Activated T-cell treated with anti-CD3 and anti-CD28 coated beads for 4 hours (primary cell): ENCODE measurements at regions not wholly inside any gene's neighbourhood (a gene's known extent, or its start where the extent isn't known, plus 50 kb on each side); places are given as distances from the start of the nearest gene placed in this dataset.

Experiments used
- DNase-seq: peaks from one replicate; pipeline ENCODE4 v3.0.0-alpha.2; 2020

DNA sequence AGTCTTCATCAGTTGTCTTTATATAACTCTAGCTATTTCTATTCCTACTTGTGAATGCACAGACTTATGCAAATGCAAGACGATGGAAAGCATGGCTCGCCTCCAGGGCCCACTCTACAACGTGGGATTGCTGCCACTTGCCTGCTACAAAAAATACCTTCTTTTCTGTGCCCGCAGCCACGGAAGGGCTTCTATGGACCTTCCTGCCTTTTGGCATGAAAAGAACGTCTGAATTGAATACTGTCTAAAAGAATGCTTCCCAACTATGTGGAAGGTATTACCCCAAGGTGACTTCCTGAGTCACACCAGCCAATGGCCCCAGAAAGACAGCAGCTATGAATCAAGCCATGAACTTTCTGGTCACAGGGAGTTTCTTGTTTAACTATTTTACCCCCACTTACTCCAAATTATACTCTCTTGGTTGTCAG, 261.2 kb downstream of the HIVEP2 start:
- DNase-seq, result no peak

DNA sequence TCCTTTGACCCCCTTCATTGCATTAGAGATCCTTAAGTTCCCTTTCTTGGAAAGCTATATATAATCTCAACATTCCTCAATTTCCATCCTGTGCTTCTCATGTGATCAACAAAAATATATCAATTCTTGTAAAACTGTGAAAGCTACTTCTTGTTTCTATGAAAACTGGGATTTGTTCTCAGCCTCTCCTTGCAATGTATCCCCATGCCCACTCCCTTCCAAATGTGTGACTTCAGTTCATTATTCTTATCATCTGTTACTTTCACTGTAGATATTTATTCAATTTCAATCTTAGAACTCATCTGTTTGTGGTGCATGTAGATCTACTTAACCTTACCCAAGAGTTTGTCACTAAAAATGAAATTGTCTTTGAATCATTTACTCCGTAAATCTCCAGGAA, 260.6 kb downstream of the HIVEP2 start:
- no peak for DNase-seq

DNA sequence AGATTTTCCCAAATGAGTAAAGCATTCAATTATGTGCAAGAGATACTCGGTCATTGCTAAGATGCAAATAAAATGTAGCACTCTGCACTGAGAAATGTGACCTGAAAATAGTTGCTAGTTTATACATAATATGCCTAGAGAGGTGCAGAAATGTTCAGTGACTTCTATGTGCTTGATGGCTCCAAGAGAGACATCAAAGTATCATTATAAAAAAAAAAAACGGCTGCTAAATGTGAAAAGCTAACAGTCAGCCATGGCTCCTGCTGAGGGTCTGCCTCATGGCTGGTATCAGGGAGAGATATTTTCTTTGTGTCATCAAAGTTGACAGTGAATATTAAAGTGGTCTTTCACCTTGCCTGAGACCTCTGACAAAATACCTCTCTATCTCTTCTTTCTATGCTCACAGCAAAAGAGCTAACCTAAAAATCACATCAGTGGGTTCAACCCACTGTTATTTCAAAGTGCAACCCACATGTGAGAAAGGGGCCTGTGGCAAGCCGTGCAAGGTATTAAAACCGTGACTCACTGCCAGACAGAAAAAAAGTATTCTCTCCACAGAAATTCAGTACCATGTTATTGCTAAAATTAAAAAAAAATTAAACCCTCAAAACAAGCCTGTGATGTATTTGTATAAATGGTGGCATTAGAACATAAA, 259.0 kb downstream of the HIVEP2 start:
- no peak for DNase-seq

DNA sequence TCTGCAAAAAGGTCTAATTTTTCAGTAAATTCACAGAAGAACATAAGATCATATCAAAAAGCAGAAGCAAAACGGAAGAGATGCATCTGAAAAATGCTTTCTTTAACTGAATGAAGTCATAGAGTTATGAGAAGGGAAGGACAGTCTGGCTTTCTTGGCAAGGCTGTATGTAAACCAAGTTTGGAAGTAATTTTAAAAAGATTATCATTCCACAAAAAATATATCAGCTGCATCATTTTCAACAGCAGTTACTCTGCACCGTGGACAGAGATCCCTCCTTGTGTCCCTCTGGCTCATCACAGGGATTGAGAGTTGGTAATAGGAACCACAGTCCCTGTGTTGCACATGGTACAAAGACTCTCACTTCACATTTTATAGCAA, 258.5 kb downstream of the HIVEP2 start:
- DNase-seq, result no peak

DNA sequence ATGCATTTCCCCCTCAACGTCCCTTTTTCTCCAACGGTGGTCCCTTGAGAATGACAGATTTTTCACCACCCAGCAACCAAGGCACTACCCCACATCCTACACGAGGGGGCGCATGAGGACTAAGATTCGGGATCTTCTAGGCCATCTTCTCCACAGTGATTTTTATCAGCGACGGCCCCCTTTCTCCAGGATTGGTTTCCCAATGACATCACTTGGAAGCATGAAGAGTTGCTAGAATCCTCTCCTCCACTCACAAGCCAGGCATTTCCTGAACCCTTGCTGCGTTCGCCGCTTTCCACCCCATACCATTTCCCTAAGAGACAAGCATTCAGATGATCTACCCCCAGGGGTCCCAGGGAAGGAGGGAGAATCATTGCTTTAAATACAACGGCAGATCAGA, 252.0 kb downstream of the HIVEP2 start:
- DNase-seq, result peak; percentile 69

DNA sequence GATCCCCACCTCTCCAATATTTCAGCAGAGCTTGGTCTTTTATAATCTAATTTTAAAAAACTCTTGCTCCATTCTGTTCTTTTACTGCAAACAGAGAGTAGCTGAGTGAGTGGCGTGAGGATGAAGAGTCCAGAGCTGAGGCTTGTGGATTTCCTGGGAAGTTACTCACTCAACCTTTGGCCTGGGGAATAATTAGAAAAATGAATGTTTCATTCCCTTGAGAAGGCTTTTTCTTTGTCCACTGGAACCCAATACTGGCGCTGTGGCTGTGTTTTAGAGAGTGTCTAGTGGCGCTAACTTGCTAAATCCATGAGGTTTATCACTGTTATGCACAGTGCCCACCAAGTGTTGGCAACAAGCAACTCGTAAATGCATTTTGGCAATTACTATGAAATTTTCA, 251.5 kb downstream of the HIVEP2 start:
- DNase-seq, result no peak

DNA sequence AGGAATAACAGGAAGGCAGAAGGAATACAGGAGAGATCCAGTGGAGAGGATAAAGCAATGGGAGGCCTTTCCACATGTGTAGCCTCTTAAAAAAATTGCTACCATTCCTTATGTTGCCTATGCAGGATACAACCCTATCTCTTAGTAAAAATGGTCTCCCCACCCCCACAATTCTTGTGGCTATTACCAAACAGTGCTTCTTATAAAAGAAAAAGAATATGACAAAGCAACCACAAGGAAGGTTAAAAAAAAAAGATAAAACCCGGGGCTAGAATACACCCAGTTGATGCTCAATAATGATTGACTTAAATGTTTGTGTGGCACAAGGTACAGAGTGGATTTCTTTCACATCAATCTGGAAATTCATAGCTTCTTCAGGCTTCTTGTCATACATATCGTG, 250.9 kb downstream of the HIVEP2 start:
- no peak for DNase-seq

DNA sequence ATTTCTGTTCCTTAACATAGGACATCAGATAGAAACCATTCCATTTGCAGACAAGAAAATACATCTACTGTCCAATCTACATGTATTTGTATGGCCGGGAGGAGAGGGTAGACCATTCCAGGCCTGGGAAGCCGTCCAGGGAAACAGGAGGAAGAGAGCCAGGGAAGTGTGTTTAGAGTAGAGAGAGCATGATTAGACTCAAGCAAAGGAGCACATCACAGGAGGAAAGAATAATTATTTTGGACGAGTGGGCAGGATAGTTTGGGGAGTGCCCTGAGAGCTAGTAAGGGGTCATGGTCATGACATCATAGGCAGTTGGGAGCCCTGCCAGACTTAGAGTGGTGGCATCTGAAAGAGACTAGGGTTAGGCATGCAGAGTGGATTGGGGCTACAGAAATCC, 250.0 kb downstream of the HIVEP2 start:
- no peak for DNase-seq

DNA sequence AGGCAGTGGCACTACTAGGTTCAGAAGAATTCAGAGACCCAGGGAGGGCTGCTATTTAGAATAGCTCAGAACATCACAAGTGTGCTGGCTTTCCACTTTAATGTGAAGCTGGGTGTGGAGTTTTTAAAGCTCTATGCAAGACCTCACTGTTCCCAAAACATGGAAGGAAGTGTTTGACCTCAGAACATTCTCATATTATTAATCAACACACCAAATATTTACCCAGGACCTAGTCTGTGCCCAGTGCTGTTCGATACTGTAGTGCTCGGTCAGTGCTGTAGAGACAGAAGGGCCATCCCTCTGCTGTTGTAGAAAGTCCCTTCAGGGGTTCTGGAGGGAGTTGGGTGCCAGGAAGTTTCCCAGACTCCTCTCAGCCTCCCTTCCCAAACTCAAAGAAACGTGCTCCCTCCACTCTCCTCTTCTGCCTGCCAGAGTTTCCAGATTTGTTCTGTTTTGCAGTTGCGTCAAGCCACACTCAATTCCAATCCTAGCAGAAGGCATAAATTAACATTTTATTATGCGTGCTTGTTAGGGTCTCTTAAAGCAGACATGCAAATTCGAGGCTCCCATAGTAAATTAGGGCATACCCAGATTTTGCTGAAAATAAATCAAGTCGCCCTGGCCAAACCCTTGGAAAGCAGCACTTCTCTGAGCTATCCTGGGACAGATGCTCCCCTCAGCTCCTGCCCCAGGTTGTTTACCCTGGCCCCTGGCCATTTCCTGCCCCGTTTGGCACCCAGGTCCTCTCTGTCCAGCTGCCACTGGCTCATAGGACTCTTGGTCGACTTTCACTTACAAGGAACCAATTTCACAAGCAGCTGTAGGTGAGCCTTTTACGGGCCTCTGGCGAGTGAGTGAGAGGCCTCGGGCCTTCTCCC, 248.6 kb downstream of the HIVEP2 start:
- no peak for DNase-seq

DNA sequence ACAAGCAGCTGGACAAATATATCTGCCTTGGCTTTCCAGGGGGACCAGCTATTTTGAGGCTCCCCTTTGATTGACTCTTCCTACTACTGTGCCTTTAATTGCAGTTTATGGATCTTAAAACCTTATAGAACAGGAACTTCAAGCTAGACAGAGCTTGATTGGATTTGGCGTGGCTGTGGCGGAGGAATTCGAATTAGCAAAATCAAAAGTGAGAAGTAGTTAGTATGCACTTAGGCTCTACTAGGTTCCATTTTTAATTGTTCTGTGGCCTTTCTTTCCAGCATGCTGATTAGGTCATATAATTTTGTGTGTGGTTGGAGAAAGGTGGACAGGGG, 248.0 kb downstream of the HIVEP2 start:
- no peak for DNase-seq

DNA sequence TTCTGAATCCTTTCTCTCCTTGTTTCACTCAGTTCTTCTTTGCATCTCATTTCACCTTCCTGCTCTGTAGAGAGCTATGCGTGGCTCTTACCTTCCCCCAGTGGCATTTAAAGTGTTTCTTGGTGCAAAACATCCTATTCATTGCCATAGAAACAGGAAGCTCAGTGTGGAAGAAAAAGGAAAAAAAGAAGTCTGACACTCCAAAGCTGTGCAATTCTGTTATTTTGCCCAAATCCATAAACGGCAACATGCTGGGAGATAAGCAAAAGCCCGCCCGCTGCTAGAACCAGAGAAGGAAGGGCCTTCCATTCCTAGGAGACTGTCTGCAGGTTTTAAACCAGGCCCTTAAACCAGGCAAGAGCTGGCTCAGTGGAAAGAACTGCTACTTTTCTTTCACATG, 247.1 kb downstream of the HIVEP2 start:
- DNase-seq, result no peak

DNA sequence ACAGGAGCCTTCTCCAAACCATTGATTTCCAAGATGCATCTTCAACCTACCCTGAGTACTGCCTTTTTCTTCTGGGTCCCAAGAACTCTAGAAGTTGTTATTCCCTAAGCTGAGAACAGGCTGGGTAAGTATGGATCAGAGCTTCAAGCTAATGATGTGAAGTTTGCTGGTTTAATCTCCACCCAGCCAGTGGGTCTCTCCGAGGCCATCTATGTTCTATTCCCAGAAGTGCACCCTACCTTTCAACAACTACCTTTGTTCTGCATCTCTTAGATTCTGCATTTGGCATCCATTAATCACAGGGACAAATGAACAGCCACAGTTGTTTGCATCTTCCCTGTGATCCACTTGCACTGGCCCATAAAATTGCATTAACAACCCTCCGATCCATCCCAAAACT, 246.2 kb downstream of the HIVEP2 start:
- no peak for DNase-seq

DNA sequence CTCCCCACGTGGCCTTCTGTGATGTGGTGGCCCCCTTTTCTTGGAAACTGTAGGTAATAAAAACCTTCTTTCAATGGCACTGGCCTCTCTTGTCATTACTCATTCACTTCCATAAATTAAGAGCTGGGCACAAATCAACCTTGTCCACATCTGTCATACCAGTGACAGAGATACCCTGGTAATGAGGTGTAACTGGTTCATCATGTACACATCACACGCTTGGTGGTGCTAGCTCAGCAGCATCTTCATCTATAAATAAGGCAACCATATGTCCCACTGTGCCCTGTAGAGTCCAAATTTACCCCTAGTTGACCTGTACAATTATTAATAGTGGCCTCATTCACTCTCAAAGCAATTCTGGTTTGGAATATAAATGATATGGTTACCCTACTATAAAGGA, 245.6 kb downstream of the HIVEP2 start:
- no peak for DNase-seq

DNA sequence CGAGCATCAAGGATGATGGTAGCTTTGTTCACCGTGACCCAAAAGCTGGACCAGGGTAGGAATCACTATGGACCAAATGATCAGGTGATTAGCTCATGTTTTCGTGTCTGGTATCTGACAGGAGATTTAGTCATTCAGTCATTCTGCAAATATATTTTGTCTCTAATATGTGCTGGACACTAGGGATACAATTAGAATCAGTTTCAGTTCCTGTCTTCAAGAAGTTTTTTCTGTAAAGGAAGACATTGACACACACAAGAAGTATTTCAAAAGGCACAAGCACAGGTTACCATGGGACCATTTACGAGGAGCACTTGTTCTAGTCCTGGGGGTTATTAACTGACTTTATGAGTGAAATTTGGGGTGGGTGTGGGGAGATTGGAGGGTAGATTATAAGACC, 244.9 kb downstream of the HIVEP2 start:
- DNase-seq, result no peak

DNA sequence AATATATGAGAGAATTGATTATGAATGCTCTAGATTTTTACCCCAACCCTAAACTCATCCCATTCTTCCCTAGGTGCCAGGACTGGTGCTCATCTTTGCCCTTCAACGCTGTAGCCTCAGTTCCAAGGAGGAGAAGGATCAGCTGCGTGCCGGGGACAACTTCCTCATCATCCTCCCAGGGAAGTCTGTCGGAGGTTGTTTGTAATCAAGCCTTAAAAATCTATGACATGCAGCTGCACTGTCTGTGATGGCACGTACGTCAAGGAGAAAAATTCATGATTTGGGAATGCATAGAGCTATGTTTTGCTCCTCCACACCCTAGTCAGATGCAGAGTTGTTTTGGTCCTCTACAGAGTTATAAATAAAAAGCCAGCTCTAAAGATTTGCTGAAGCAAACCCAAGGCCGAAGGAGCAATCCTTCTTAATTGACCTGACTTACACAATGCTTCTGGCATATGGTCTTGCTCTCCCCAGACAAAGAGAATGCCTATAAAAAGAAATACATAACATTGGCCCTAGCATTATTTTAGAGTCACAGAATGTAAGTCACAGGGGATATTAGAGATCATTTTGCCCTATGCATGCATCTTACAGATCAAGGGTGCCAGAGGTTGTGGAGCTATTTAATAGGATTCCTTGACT, 244.2 kb downstream of the HIVEP2 start:
- DNase-seq, result no peak
